ENCODE measurements at regions not wholly inside any gene's neighbourhood (a gene's known extent, or its start where the extent isn't known, plus 50 kb on each side); places are given as distances from the start of the nearest gene placed in this dataset.
"Not testable (repeated sequence)": the region's sequence is repeated elsewhere in the genome, so short reads cannot be mapped to it uniquely, and the experiment has no call there.

- no peak for DNase-seq
These were observed 54.5 kb upstream of the PRKD1 start for GRCh38 chr14:29982171-29982570.

- no peak for DNase-seq
These were observed 55.3 kb upstream of the PRKD1 start for GRCh38 chr14:29982993-29983392.

- not testable (repeated sequence) for DNase-seq
These were observed 62.8 kb upstream of the PRKD1 start for GRCh38 chr14:29990344-29990857.

- DNase-seq: no peak
These were observed 63.3 kb upstream of the PRKD1 start for GRCh38 chr14:29990993-29991392.

GRCh38 chr14:29993143-29993542, 65.5 kb upstream of the PRKD1 start:
- no peak for DNase-seq

GRCh38 chr14:29999013-29999539, 71.4 kb upstream of the PRKD1 start:
- no peak for DNase-seq

GRCh38 chr14:30002859-30003258, 75.2 kb upstream of the PRKD1 start:
- no peak for DNase-seq

- no peak for DNase-seq
These were observed 77.6 kb upstream of the PRKD1 start for GRCh38 chr14:30005114-30005808.

- no peak for DNase-seq
These were observed 79.0 kb upstream of the PRKD1 start for GRCh38 chr14:30006695-30007094.

GRCh38 chr14:30015489-30015888, 87.8 kb upstream of the PRKD1 start:
- DNase-seq: no peak

GRCh38 chr14:30016002-30016401, 88.4 kb upstream of the PRKD1 start:
- DNase-seq: no peak

GRCh38 chr14:30017370-30017993, 89.8 kb upstream of the PRKD1 start:
- DNase-seq: no peak

GRCh38 chr14:30020271-30020670, 92.6 kb upstream of the PRKD1 start:
- DNase-seq: no peak

GRCh38 chr14:30020687-30021086, 93.0 kb upstream of the PRKD1 start:
- DNase-seq: no peak

GRCh38 chr14:30023350-30023749, 95.7 kb upstream of the PRKD1 start:
- DNase-seq: not testable (repeated sequence)

GRCh38 chr14:30034152-30034551, 106.5 kb upstream of the PRKD1 start:
- no peak for DNase-seq

- DNase-seq: no peak
These were observed 107.7 kb upstream of the PRKD1 start for GRCh38 chr14:30035361-30035760.

GRCh38 chr14:30045720-30046119, 118.1 kb upstream of the PRKD1 start:
- no peak for DNase-seq

GRCh38 chr14:30053103-30053502, 125.5 kb upstream of the PRKD1 start:
- DNase-seq: no peak

GRCh38 chr14:30054201-30054600, 126.6 kb upstream of the PRKD1 start:
- no peak for DNase-seq

GRCh38 chr14:30058401-30058800, 130.8 kb upstream of the PRKD1 start:
- DNase-seq: no peak

- no peak for DNase-seq
These were observed 136.1 kb upstream of the PRKD1 start for GRCh38 chr14:30063746-30064145.

- DNase-seq: no peak
These were observed 136.8 kb upstream of the PRKD1 start for GRCh38 chr14:30064454-30064853.

- no peak for DNase-seq
These were observed 141.9 kb upstream of the PRKD1 start for GRCh38 chr14:30069536-30069935.
